GM12891 (cell line): ENCODE measurements at regions not wholly inside any gene's neighbourhood (a gene's known extent, or its start where the extent isn't known, plus 50 kb on each side); places are given as distances from the start of the nearest gene placed in this dataset.

Source experiments
- POLR2A ChIP-seq: IDR thresholded peaks from 2 replicates; pipeline ENCODE4 v1.6.1; 2011; ENCODE audit warnings: low read depth, low read length, control low read depth
- POLR2AphosphoS5 ChIP-seq: IDR thresholded peaks from 2 replicates; pipeline ENCODE4 v1.6.1; 2011; ENCODE audit warnings: low read depth, low read length, control low read depth
- SPI1 ChIP-seq: IDR thresholded peaks from 2 replicates; pipeline ENCODE4 v1.6.1; 2011; ENCODE audit warnings: low read depth, low read length, control low read depth
- TAF1 ChIP-seq: IDR thresholded peaks from 2 replicates; pipeline ENCODE4 v1.6.1; 2011; ENCODE audit warnings: low read depth, low read length, control low read depth

GRCh38 chr5:6087576-6087975 lies 290.8 kb downstream of the MED10 start:
- TF ChIP-seq SPI1 (no peak), POLR2AphosphoS5 (no peak), POLR2A (no peak), TAF1 (no peak)
